SK-N-MC (cell line): ENCODE measurements at regions not wholly inside any gene's neighbourhood (a gene's known extent, or its start where the extent isn't known, plus 50 kb on each side); places are given as distances from the start of the nearest gene placed in this dataset.

Experiments
- EZH2 ChIP-seq: fragments of 200-600 bp; sonication (generic); IDR thresholded peaks from one replicate; pipeline ENCODE4 v1.6.1; 2017; ENCODE audit warnings: antibody characterized with exemption
- POLR2AphosphoS5 ChIP-seq: IDR thresholded peaks from 2 replicates; pipeline ENCODE4 v1.6.1; 2012; ENCODE audit warnings: mild to moderate bottlenecking, low read depth, low read length, borderline replicate concordance

DNA sequence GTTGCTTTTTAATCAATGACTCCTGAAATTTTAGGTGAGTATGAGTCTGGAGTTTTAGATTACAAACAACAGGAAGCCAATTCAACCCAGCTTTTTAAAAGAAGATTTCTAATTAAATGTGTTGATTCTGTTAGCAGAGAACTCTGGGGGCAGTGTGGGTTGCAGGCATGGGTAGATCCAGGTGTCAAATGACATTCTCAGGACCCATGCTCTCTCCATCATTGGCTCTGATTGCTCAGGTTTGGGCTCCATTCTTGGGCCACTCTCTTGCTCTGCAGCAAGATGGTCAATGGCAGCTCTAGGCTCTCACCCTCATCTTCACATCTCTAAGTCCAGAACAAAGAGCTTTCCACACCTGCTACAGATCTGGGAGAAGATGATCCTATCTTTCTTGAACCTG is 463.7 kb downstream of the PREX1 start:
- TF ChIP-seq EZH2: no peak
- no peak for TF ChIP-seq POLR2AphosphoS5
